GM18499 (cell line): ENCODE measurements at regions not wholly inside any gene's neighbourhood (a gene's known extent, or its start where the extent isn't known, plus 50 kb on each side); places are given as distances from the start of the nearest gene placed in this dataset.

Experiments
- ATAC-seq: cut with Tn5 transposase; IDR thresholded peaks from one replicate; pipeline ENCODE4 v1.9.1; 2021; ENCODE audit warnings: moderate number of reproducible peaks; ENCODE audit not compliant: insufficient read depth, unreplicated experiment

DNA sequence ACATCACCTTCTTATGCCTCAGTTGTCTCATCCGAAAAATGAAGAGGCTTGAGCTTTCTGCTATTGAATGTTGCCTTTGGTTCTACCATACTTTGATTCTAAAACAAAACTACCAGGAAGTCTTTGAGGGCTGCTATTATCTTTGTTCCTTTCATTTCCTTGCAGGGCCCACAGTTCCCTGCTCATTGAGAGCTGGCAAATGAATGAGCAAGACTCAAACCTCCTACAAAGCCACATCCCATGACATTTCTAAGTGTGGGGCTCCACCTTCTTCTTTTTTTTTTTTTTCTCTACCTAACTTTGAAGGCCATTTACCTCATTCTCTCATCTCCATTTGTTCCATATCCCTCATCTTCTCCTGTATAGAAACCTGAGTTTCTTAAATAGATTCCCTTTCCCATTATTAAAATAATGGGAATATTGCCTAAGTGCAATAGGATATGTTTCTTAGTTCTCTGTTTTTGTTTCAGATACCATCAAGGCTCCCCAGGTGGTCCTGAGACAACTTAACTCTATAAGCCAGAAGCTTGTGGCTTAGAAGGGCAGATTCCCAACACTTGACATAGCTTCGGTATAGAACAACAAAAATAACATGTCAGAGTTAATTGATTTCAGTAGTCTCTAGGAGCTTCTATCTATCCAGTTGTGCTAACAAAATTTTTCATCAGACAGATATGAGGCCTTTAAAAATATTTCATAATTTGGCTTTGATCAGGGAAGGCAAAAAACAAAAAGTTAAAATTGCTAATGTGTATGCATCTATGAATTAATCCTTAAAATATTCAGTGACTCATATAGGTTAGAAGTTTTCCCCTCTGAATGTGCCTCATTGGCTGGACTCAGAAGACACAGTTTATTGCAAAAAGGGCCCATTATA is 951.6 kb downstream of the TUSC7 start:
- no peak for ATAC-seq

DNA sequence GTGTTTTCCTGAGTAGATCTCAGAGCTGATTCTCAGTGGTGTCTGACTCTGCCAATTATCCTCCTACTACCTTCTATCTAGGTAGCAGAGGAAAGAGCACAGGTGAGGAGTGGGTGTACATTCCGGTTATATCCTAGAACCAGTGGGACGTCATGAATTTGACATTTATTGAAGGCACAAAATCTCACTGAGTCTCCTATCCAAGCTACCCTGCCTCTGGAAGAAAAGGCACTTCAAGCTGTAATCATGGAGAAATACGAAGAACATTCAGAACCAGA is 952.2 kb downstream of the TUSC7 start:
- ATAC-seq: no peak

DNA sequence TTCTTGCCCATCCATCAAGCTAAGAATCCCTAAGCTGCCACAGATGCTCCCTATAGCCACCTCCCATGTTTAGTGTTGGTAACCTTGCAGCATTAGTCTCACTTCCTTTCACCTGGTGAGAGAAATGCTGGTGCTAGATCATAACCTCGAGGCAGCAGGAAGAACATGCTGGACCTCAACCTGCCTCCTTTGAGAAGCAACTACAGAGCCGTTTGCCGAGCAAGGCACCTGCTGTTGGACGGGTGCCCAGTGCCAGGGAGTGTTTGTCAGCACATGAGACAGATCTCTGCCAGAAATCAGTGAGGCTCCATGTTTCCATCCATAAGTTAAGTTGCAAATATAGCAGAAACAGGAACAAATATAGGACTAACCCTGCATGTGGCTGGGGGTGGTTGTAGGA is 955.7 kb downstream of the TUSC7 start:
- ATAC-seq: no peak

DNA sequence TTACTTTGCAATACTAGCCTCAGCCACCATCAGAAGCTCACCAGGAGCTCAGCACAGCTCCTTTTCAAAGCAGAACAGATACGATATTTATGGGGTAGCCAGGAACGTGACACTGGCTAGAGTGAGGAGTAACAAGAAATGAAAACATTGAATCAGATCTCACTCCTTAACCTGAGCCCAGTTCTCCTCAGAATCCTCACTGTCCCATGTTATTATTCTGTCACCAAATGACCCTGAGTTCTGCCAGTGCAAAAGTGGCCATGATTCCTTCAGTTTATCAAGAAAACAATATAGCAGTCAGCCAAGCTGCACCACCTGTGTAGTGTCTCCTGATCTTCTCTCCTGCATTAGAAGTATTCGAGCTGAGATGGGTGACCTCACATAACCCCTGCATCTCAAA is 956.7 kb downstream of the TUSC7 start:
- no peak for ATAC-seq

DNA sequence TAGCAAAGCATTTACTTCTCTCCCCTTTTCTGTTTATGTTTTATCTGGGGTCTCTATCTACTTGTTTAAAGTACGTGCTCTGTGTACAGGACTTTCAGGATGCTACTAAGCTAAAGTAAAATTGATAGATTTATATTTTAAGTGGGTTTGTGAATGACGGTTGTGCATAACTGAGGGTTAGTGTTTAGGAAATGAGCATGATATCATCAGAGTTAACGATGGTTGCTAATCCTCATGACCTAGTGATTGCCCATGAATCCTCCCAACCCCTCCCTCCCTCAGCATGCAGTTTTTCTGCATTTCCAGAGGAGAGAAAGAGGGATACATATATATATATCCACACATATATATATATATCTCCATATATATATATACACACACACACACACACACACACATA is 957.2 kb downstream of the TUSC7 start:
- no peak for ATAC-seq

DNA sequence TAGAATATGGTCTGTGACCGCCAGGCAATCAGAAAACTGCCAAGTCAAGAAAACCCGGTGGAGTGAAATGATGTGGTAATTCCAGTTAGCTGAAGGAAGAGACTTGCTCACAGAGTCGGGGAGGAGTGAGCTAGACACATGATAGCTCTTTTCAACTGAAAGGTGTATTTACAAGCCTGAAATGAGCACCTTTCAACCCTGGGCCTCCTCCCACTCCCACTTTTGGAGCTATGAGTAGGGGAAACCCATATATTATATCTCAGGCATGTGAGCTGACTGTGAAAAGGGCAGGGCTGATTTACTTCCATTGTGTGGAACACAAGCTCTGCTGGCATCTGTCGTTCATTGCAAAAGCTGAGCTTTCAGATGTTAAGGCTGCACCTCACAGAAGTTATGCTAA is 960.2 kb downstream of the TUSC7 start:
- ATAC-seq: no peak

DNA sequence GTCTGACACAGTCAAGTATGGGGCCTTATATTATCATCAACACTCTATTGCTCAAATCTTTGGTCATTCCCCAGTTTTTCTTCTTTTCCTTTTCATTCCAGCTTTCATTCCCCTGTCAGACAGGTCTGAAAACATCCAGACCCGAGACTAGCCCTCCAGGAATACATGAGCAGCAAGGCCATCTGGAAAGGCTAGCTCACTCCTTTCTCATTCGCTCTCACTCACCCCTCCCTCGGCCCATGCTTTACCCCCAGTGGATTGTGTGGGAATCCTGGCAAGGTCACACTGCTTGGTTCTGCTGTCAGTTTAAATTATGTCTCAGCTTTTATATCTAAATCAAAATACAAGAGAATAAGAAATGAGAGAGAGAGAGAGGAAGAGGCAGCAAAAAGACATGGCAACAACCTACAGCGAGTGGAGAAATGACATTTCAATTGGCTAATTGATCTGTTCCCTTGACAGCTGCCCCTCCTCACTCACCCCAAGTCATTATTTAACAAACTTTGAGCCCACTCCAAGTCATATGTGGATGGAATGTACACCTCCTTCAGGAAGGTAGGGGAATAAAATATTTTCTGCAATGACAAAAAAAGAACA is 962.2 kb downstream of the TUSC7 start:
- no peak for ATAC-seq

DNA sequence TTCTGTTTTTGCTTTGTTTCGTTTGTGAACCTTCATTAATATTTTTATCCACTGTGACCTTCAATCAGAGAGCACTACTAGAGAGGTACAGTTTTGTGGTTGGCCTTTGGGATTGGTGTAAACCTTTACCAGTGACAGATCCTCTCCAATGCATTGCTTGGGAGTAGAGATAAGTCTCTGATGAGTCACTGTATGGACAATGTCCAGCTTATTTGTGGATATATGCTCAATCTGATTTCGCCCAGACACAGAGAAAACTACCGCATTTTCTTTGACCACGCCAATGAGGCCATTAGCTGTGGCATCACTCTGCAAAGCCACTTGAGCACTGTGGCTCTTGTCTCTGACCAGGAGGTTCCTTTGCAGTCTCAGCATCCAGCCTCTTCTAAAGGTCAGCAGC is 964.7 kb downstream of the TUSC7 start:
- ATAC-seq: no peak

DNA sequence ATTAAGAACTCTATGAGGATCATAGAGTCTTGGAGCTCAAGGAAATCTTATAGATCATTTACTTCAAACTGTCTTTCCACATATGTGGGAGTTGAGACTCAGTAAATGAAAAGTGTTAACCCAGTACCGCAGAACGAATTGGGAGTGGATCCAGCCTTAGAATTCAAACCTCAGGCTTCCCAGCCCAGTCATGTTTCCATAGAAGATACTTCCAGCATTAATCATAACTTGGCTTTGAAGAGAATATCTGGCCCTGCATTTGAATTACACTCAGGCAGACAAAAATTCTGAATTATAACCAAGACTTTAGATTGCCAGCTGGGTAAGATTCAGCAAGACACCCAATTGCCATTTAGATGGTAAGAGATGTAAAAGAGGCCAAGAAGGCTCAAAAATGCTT is 972.0 kb downstream of the TUSC7 start:
- ATAC-seq: no peak

DNA sequence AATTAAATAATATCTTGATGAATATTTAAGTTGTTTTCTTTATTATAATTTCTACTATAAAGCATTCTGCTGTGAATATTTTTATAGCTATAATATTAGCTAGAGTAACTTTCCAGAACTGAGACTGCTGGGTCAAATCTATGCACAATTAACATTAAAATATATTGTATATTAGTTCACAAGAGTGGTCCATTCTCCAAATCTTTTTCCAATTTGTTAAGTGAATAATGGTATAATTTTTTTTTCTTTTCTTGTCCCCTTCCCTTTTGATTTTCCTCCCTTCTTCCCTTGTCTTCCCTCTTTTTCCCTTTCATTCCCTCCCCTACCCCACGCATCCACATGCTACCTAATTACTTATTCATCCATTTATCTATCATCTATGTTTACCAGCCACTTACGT is 977.5 kb downstream of the TUSC7 start:
- ATAC-seq: no peak

DNA sequence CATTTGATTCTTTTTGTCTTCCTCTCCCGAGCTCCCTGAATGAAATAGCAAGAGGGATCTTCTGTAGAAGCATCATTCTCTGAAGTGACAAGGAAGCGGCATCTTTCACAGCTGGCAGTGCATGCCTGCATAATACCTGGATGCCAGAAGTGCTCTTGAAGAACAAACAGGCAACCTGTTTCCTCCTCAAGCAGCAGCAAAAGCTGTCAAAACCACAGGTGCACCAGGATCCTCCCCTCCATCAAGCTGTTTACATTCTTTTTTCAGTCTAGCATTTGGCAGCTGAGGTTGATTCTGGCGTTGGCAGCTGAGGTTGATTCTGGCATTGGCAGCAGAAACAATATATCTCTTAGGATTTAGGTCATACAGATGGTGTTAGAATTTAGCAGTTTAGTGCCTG is 979.0 kb downstream of the TUSC7 start:
- ATAC-seq: no peak

DNA sequence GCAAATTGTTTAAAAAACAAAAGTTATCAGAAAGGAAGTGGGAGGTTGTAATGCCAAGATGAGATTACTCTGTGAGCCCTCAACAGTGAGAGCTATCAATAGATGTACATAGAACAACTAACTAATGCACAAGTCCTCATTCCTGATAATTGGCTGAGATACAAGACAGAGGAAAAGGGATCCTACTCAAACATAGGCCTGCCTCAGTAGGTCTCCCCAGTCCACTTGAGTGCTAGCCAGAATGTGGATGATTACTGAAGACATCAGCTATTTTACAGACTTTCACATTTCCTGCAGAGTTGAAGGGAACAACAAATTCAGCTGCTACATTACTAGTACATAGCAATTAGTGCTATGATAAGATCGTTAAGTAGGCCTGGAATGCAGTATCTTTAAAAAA is 981.9 kb downstream of the TUSC7 start:
- no peak for ATAC-seq

DNA sequence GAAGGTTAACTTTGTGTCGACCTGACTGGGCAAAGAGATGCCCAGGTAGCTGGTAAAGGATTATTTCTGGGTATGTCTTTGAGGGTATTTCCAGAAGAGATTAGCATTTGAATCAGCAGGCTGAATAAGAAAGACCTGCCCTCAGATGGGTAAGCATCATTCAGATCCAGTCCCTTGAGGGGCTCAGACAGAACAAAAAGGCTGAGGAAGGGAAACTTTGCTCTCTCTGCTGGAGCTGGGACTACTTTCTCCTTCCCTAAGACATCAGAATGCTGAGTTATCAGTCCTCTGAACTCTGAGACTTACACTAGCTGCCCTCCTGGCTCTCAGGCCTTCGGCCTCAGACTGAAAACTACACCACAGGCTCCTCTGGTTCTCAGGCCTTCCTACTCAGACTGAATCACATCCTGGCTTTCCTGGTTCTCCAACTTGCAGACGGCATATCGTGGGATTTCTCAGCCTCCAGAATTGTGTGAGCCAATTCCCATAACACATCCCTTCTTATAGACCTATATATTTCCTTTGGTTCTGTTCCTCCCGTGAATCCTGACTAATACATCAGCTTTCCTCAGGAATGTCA is 982.9 kb downstream of the TUSC7 start:
- ATAC-seq: no peak

DNA sequence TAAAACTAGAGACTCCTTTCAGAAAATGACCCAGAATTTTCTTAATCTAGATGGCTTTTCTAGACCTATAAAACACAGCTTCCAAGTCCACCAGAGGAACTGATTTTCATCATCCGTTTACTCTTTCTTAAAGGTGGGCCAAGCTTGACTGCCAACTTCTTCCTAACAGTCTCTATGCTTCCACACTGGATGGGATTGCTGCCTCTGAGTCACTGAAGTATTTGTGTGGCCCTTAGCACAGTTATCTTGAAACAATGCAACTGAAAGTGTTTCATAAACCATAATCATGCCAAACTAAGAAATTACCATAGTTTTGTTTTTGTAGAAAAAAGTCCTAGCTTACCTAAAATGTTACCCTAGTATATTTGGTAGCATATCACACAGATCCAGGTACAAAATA is 985.7 kb downstream of the TUSC7 start:
- ATAC-seq: no peak

DNA sequence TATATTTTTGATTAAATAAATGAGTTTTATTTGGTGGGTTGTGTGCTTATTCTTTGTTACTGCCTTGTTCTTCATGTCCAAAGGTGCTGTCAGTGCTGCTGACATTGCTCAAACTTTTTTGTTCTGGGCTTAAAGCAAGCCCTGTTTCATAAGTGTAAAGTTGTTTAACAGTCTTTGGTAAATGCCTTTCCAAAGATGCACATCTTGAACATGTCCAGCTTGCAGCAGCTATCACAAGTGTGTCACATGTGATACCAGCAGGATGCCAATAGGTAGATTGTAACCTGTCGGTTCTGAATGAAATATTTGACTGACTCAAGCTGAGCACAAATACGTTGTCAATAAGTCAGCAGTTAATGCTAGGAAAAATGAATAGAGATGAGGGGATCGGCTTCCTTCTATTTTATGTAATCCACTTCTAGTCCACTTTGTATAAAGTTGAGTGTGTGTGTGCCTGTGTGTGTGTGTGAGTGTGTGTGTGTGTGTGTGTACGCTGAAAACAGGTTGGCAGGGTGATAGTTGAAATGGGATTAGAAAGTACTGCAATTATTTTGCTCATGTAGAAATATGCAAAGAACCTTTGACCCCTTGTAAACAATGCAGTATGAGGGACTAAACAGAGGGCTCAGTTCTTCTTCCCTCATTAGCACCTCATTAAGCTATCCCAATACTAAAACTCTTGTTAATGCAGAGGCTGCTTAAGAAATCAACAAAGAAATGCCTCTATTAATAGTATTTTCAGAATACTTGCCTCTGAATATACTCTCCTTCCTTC is 986.5 kb downstream of the TUSC7 start:
- no peak for ATAC-seq

DNA sequence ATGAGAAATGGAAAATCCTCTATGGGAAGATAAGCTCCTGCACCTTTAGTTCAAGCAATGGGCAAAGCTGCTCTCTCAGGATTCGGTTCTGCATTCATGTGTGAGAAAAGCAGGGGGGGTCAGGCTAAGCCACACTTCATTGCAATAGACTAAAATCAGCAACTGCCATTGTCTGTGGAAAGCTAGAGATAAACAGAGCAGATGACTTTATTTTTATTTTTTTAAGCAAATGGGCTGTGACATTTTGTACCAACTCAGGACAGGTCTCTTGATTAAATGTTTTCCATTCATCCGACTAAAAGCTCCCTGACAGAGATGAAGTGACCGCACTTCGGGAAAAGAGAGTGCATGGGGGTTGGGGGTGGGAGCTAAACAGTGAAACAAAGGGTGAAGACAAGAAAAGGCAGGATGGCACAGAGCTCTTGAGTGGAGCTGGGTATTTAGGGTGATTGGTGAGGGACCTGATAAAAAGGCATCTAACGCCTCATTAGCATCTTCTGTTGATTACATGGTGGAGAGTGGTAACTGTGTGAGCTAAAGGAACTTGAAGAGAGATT is 987.4 kb downstream of the TUSC7 start:
- no peak for ATAC-seq

DNA sequence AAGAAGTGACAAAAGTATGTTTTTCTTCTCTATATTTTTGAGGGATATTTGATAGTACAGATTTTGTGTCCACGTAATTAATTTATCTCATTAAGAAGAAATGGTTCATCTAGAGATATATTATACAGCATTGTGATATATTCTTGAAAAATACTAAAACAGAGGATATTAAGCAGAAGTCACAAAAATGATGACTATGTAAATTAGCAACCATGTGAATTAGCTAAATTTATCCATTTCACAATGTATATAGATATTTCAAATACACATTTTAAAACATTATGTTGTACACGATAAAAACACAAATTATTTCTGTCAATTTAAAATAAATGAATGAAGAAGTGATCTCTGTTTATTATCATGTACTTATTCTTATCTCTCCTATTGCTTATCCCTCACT is 989.5 kb downstream of the TUSC7 start:
- ATAC-seq: no peak

DNA sequence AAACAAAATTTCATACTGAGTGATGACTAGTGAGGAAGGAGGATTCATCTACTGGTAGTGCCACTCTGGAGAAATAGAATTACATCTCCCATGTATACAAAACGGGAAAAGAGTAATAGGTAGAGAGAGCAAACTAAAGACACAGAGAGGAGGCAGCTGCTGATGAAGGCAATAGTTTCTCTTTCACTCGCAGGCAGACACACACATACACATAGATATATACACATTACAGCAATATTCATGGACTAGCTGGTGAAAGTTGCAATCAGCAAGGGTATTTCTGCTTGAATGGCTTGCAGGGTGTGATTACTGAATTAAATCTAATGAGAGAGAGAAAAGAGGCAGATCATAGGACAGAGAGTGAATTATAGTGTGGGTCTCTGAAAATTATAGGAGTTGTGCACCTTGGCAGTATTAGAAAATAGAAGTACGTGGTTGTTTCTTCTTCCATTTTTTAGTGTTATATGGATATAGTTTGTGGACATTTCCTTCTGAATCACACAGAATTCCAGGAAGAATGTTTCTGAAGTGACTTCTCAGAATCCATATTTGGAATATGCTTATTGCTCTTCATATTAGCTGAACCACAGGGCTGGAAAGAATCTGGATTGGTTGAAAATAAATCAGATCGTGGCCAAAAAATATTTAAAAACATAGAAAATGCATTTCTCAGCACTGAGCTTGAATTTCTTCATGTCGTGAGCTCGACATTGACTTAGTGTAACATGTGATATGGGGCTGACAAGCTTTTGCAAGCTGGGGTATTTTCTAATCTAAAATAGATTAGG is 991.2 kb downstream of the TUSC7 start:
- no peak for ATAC-seq

DNA sequence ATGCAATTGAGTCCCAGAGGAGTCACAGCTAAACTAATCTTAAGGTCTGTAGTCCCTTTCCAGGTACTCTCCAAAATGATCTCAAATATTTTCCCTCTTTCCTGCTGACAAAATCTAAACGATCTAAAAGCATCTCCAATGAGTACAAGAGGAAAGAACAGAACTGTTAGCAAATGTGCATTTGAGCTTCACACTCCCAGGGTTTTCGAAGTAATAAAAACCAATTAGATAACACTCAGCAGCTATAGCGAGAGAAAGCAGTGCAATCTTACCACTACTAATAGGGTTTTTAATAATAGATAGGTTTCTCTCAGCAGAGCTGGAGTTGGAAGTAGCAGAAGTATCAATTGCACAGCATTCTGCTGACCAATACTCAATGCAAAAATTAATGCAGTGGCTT is 995.4 kb downstream of the TUSC7 start:
- no peak for ATAC-seq

DNA sequence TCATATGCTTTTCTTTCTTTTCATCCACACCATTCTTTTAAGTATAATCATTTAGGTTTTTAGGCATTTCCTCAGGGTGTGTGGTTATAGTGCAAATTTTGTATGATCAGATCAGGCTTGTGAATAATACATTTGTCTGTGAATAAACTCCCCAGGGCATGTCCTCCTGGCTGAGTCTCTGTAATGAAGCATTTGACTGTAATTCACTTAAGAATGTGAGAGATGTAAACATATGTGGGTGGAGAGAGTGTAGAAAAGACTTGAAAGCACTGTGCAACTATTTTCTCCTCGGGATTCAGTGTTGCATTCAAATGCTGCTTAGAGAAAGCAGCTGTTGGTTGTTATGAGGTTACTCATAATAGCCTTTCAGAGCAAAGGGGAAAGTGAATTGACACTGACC is 996.5 kb downstream of the TUSC7 start:
- no peak for ATAC-seq
